Activated B cell treated with CpG ODN at 0.5 μM for 24 hours (primary cell): ENCODE measurements at regions not wholly inside any gene's neighbourhood (a gene's known extent, or its start where the extent isn't known, plus 50 kb on each side); places are given as distances from the start of the nearest gene placed in this dataset.

ENCODE experiments used
- ATAC-seq: fragments of 200-7000 bp; cut with Tn5 transposase; one replicate; pipeline ENCODE4 v1.10.0; 2021; ENCODE audit warnings: low read depth, mild to moderate bottlenecking, moderate library complexity
- CTCF ChIA-PET: fragments of 350-600 bp; sonication (Branson Sonifier 250); formaldehyde crosslinking; loops from one replicate; lab custom pipeline; 2021; ENCODE audit warnings: antibody characterized with exemption; lab: Charles Lee
- POLR2A ChIA-PET: fragments of 350-600 bp; sonication (Branson Sonifier 250); formaldehyde crosslinking; loops from one replicate; lab custom pipeline; 2021; ENCODE audit warnings: antibody characterized with exemption; lab: Charles Lee
- DNase-seq: peaks from one replicate; pipeline ENCODE4 v3.0.0; 2022
- H3K27ac Mint-ChIP-seq: one replicate; pipeline ENCODE4 v1.8.0; 2020; ENCODE audit warnings: mixed read lengths
- H3K27me3 Mint-ChIP-seq: one replicate; pipeline ENCODE4 v1.8.0; 2021; ENCODE audit warnings: mixed read lengths
- H3K36me3 Mint-ChIP-seq: one replicate; pipeline ENCODE4 v1.8.0; 2021; ENCODE audit warnings: low read depth, mixed read lengths
- H3K4me1 Mint-ChIP-seq: one replicate; pipeline ENCODE4 v1.8.0; 2021; ENCODE audit warnings: mixed read lengths
- H3K4me3 Mint-ChIP-seq: one replicate; pipeline ENCODE4 v1.8.0; 2020; ENCODE audit warnings: mild to moderate bottlenecking, mixed read lengths
- H3K9me3 Mint-ChIP-seq: one replicate; pipeline ENCODE4 v1.8.0; 2020; ENCODE audit warnings: mixed read lengths
- CTCF ChIP-seq: fragments of 200-600 bp; IDR thresholded peaks from one replicate; pipeline ENCODE4 v1.8.0; 2022; ENCODE audit warnings: antibody characterized with exemption, mild to moderate bottlenecking
- intact Hi-C: fragments of 100-400 bp; cut with micrococcal nuclease; formaldehyde crosslinking; loops from one replicate; pipeline ENCODE4 v1.15.1; 2024

- no peak for ATAC-seq
- intact Hi-C loops, result no loop called here
- Mint-ChIP-seq H3K36me3 (no peaks in the 10 kb centered on the region), H3K9me3 (peaks cover 21% of the 10 kb centered on the region), H3K4me1 (no peaks in the 10 kb centered on the region), H3K4me3 (no peak overlapping the region), H3K27ac (no peak overlapping the region), H3K27me3 (peaks cover 10% of the 10 kb centered on the region)
- ChIA-PET CTCF (no interaction called here), POLR2A (no interaction called here)
- no peak for DNase-seq
- no peak for TF ChIP-seq CTCF
These were observed 95.1 kb upstream of the SLC22A23 start for GRCh38 chr6:3551716-3552511.

- POLR2A ChIA-PET, result no interaction called here
- intact Hi-C loops, result no loop called here
- CTCF ChIA-PET, result no interaction called here
- Mint-ChIP-seq H3K9me3 (peaks cover 21% of the 10 kb centered on the region), H3K36me3 (no peaks in the 10 kb centered on the region), H3K4me3 (no peak overlapping the region), H3K27me3 (peaks cover 10% of the 10 kb centered on the region), H3K4me1 (no peaks in the 10 kb centered on the region), H3K27ac (no peak overlapping the region)
- no peak for TF ChIP-seq CTCF
- no peak for DNase-seq
- ATAC-seq, result no peak
These were observed 92.6 kb upstream of the SLC22A23 start for GRCh38 chr6:3549314-3549940.

GRCh38 chr6:3546121-3546520 lies 89.3 kb upstream of the SLC22A23 start:
- POLR2A ChIA-PET, result no interaction called here
- no peak for DNase-seq
- no peak for ATAC-seq
- Mint-ChIP-seq H3K27ac (no peak overlapping the region), H3K36me3 (no peaks in the 10 kb centered on the region), H3K4me3 (no peak overlapping the region), H3K9me3 (peaks cover 9% of the 10 kb centered on the region), H3K27me3 (peaks cover 5% of the 10 kb centered on the region), H3K4me1 (no peaks in the 10 kb centered on the region)
- TF ChIP-seq CTCF, result no peak
- intact Hi-C loops, result no loop called here
- CTCF ChIA-PET, result no interaction called here

- POLR2A ChIA-PET, result no interaction called here
- H3K36me3 Mint-ChIP-seq, result no peaks in the 10 kb centered on the region
- peaks cover 6% of the 10 kb centered on the region for H3K9me3 Mint-ChIP-seq
- no peak for ATAC-seq
- CTCF ChIA-PET, result no interaction called here
- H3K27me3 Mint-ChIP-seq, result peaks cover 5% of the 10 kb centered on the region
- H3K4me3 Mint-ChIP-seq, result no peak overlapping the region
- no peaks in the 10 kb centered on the region for H3K4me1 Mint-ChIP-seq
- no peak overlapping the region for H3K27ac Mint-ChIP-seq
- DNase-seq, result no peak
- TF ChIP-seq CTCF, result no peak
- intact Hi-C loops, result no loop called here
These were observed 88.3 kb upstream of the SLC22A23 start for GRCh38 chr6:3545156-3545555.

GRCh38 chr6:3542032-3542640 lies 85.3 kb upstream of the SLC22A23 start:
- ChIA-PET POLR2A (no interaction called here), CTCF (no interaction called here)
- H3K4me3 Mint-ChIP-seq, result no peak overlapping the region
- H3K4me1 Mint-ChIP-seq, result no peaks in the 10 kb centered on the region
- TF ChIP-seq CTCF, result no peak
- H3K27ac Mint-ChIP-seq, result no peak overlapping the region
- peaks cover 6% of the 10 kb centered on the region for H3K27me3 Mint-ChIP-seq
- no peaks in the 10 kb centered on the region for H3K9me3 Mint-ChIP-seq
- intact Hi-C loops, result no loop called here
- ATAC-seq (no peak), DNase-seq (no peak)
- no peaks in the 10 kb centered on the region for H3K36me3 Mint-ChIP-seq
